Jurkat, Clone E6-1 (cell line): ENCODE measurements at regions not wholly inside any gene's neighbourhood (a gene's known extent, or its start where the extent isn't known, plus 50 kb on each side); places are given as distances from the start of the nearest gene placed in this dataset.

ENCODE experiments used
- DNase-seq: peaks from one replicate; pipeline ENCODE4 v3.0.0-alpha.2; 2011; ENCODE audit warnings: low read depth, low spot score
- H3K4me3 ChIP-seq: 2 replicates; pipeline ENCODE4 v1.5.1; 2011; ENCODE audit warnings: mild to moderate bottlenecking, low read length, control low read depth, moderate library complexity

GRCh38 chr3:79864077-79864476 is 96.3 kb upstream of the ROBO1 start:
- no peak overlapping the region for H3K4me3 ChIP-seq
- DNase-seq = no peak

- no peak for DNase-seq
- no peak overlapping the region for H3K4me3 ChIP-seq
These were observed 81.1 kb upstream of the ROBO1 start for GRCh38 chr3:79848876-79849275.

GRCh38 chr3:79847928-79848327 is 80.1 kb upstream of the ROBO1 start:
- no peak for DNase-seq
- no peak overlapping the region for H3K4me3 ChIP-seq

- H3K4me3 ChIP-seq = no peak overlapping the region
- peak; percentile 20 for DNase-seq
These were observed 78.5 kb upstream of the ROBO1 start for GRCh38 chr3:79846148-79846933.

GRCh38 chr3:79845546-79845945 is 77.7 kb upstream of the ROBO1 start:
- DNase-seq = no peak
- no peak overlapping the region for H3K4me3 ChIP-seq

DNA sequence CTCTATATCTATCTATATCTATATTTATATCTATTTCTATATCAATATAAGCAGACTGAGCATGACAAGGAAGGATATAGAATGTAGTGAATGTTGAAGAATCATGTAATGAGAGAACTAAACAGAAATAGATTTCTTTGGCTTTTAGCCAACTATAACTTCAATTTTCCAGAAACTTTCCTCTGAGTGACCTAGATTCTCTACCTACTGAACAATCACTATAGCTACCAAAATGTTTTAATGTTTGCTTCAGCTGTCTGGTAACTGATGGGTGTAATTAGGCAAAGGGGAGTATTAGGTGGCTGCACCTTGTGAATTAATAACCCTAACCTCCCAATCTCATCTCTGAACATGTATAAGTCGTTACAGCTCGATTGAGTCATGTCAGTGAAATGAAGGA is 76.4 kb upstream of the ROBO1 start:
- no peak overlapping the region for H3K4me3 ChIP-seq
- DNase-seq = no peak

DNA sequence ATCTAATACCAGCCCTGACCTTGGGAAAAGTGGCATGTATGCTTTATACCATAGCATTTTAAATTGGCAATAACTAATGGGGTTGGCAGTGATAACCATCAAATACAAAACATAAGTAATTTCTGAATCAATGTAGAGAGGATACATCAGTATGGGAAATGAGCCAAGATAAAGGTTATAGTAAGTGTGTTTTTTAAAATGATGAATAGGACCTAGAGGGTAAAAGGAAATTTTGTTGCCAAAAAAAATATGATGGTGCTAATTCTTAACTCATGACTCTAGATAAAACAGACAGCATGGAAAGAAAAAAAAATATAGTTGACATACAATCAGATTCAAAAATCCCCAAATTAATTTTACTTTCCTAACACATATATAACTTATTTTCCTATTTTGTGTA is 75.4 kb upstream of the ROBO1 start:
- H3K4me3 ChIP-seq = no peak overlapping the region
- no peak for DNase-seq

DNA sequence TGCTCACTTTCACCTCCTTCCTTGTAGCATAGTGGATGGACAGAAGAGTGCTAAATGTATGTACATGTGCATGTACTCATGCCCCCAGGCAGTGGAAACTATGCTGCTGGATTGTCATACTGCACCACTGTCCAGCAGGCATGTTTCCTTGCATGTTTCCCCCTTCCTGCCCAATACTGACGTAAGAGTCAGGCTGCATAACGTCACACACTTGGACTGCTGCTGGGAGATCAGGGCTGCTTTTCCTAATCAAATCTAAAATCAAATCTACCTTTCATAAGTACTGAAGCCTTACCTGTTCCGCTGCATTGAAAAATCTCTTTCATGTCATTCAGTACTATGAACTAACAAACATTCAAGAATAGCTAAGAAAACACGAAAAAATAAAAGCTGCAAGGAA is 67.9 kb upstream of the ROBO1 start:
- no peak overlapping the region for H3K4me3 ChIP-seq
- DNase-seq = no peak

- no peak overlapping the region for H3K4me3 ChIP-seq
- no peak for DNase-seq
These were observed 56.4 kb upstream of the ROBO1 start for GRCh38 chr3:79824166-79824565.

- no peak overlapping the region for H3K4me3 ChIP-seq
- no peak for DNase-seq
These were observed 54.3 kb upstream of the ROBO1 start for GRCh38 chr3:79822076-79822475.

DNA sequence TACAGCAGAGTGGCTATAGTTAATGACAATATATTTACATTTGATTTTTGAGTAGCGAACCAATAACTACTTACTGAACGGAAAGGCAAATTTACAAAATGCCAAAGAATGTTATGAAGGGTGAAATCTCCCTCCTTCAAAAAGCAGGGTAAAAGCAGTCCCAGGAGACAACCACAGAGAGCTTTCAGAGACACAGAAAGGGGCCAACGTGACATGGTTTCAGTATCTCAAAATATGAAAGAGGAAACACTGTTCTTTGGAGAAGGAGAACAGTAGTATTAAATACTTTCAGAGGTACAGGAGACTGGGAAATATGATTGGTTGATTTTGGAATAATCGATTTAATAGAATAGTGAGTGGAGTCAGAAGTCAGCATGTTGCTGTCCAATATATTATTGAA is 52.3 kb upstream of the ROBO1 start:
- no peak for DNase-seq

GRCh38 chr3:79818015-79818414 is 50.2 kb upstream of the ROBO1 start:
- H3K4me3 ChIP-seq = no peak overlapping the region
- DNase-seq = no peak

More for the DNA sequence above, 52.3 kb upstream of the ROBO1 start:
- H3K4me3 ChIP-seq = no peak overlapping the region
